ENCODE measurements at regions not wholly inside any gene's neighbourhood (a gene's known extent, or its start where the extent isn't known, plus 50 kb on each side); places are given as distances from the start of the nearest gene placed in this dataset.
A peak's percentile ranks its signal among the peaks of the same experiment; 100 is the strongest.

- Histone ChIP-seq H3K4me1 (peaks cover 9% of the 10 kb centered on the region), H3K27me3 (ENCODE audit: low read depth) (no peaks in the 10 kb centered on the region), H3K9me3 (no peaks in the 10 kb centered on the region), H3K36me3 (no peaks in the 10 kb centered on the region), H3K4me3 (no peak overlapping the region), H3K27ac (no peak overlapping the region)
- ATAC-seq: peak in 1 of 2 donors; percentile 46
- DNase-seq: no peak
- no peak for TF ChIP-seq CTCF (IDR thresholded peaks at IDR 0.05)
- intact Hi-C loops (cut with DNase I): no loop called here
Measured at GRCh38 chr18:78099979-78100588, 850.4 kb downstream of the GALR1 start.

GRCh38 chr18:78101091-78101490, 851.4 kb downstream of the GALR1 start:
- H3K4me3 ChIP-seq: no peak overlapping the region
- H3K36me3 ChIP-seq: no peaks in the 10 kb centered on the region
- H3K4me1 ChIP-seq: peaks cover 9% of the 10 kb centered on the region
- intact Hi-C loops (cut with DNase I): no loop called here
- no peak for DNase-seq
- H3K27me3 ChIP-seq (ENCODE audit: low read depth): no peaks in the 10 kb centered on the region
- H3K27ac ChIP-seq: no peak overlapping the region
- H3K9me3 ChIP-seq: no peaks in the 10 kb centered on the region
- no peak for TF ChIP-seq CTCF (IDR thresholded peaks at IDR 0.05)
- ATAC-seq: no peak

GRCh38 chr18:78102135-78102534, 852.5 kb downstream of the GALR1 start:
- TF ChIP-seq CTCF (IDR thresholded peaks at IDR 0.05): no peak
- ATAC-seq (no peak), DNase-seq (no peak)
- intact Hi-C loops (cut with DNase I): no loop called here
- no peaks in the 10 kb centered on the region for H3K9me3 ChIP-seq
- peaks cover 9% of the 10 kb centered on the region for H3K4me1 ChIP-seq
- no peaks in the 10 kb centered on the region for H3K36me3 ChIP-seq
- H3K27ac ChIP-seq: no peak overlapping the region
- H3K27me3 ChIP-seq (ENCODE audit: low read depth): no peaks in the 10 kb centered on the region
- H3K4me3 ChIP-seq: no peak overlapping the region

GRCh38 chr18:78105611-78106010, 856.0 kb downstream of the GALR1 start:
- Histone ChIP-seq H3K4me3 (no peak overlapping the region), H3K36me3 (no peaks in the 10 kb centered on the region), H3K4me1 (no peaks in the 10 kb centered on the region), H3K27ac (no peak overlapping the region), H3K27me3 (ENCODE audit: low read depth) (no peaks in the 10 kb centered on the region), H3K9me3 (no peaks in the 10 kb centered on the region)
- TF ChIP-seq CTCF (IDR thresholded peaks at IDR 0.05): no peak
- DNase-seq (no peak), ATAC-seq (no peak)
- intact Hi-C loops (cut with DNase I): no loop called here

GRCh38 chr18:78106946-78107345, 857.3 kb downstream of the GALR1 start:
- Histone ChIP-seq H3K9me3 (no peaks in the 10 kb centered on the region), H3K27me3 (ENCODE audit: low read depth) (no peaks in the 10 kb centered on the region), H3K36me3 (no peaks in the 10 kb centered on the region), H3K27ac (no peak overlapping the region), H3K4me1 (no peaks in the 10 kb centered on the region), H3K4me3 (no peak overlapping the region)
- DNase-seq (no peak), ATAC-seq (no peak)
- TF ChIP-seq CTCF (IDR thresholded peaks at IDR 0.05): no peak
- intact Hi-C loops (cut with DNase I): no loop called here

Measured in lower lobe of right lung (tissue), 2 donors.